HG02798 (cell line): ENCODE measurements at regions not wholly inside any gene's neighbourhood (a gene's known extent, or its start where the extent isn't known, plus 50 kb on each side); places are given as distances from the start of the nearest gene placed in this dataset.
"Not testable (repeated sequence)": the region's sequence is repeated elsewhere in the genome, so short reads cannot be mapped to it uniquely, and the experiment has no call there.

Source experiments
- ATAC-seq: cut with Tn5 transposase; IDR thresholded peaks from one replicate; pipeline ENCODE4 v1.9.1; 2021; ENCODE audit warnings: mild to moderate bottlenecking; ENCODE audit not compliant: unreplicated experiment, poor library complexity

DNA sequence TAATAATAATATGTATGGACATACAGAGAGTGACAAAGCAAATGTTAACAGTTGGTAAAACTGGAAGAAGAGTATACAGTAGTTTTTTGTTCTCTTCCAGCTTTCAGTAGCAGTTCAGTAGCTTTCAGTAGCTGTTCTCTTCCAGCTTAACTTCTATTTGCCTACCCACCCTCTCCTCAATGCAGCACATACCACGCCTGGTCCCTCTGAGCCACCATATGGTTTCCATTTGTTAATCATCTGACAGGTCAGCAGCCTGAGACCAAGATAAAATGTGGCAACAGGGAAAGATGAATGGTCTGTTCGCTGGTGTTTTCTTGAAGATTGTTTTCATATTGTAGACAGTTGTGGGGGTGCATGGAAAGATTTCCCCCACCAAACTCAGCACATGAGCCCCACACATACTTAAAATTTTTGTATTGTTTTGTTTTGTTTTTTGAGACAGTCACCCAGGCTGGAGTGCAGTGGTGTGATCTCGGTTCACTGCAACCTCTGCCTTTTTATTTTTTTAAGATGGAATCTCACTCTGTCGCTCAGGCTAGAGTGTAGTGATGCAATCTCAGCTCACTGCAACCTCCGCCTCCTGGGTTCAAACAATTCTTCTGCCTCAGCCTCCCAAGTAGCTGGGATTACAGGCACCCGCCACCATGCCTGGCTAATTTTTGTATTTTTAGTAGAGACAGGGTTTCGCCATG lies 56.8 kb downstream of the ATP6V0E2 start:
- ATAC-seq, result not testable (repeated sequence)

DNA sequence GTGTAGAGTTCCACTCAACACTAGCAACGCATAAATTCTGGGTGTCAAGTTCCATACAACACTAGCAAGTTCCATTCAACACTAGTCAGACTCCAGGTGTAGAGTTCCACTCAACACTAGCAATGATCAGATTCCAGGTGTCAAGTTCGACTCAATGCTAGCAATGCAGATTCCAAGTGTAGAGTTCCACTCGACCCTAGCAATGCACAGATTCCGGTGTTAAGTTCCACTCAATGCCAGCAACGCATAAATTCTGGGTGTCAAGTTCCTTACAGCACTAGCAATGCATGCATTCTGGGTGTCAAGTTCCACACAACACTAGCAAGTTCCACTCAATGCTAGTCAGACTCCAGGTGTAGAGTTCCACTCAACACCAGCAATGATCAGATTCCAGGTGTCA lies 60.0 kb downstream of the ATP6V0E2 start:
- ATAC-seq, result not testable (repeated sequence)

DNA sequence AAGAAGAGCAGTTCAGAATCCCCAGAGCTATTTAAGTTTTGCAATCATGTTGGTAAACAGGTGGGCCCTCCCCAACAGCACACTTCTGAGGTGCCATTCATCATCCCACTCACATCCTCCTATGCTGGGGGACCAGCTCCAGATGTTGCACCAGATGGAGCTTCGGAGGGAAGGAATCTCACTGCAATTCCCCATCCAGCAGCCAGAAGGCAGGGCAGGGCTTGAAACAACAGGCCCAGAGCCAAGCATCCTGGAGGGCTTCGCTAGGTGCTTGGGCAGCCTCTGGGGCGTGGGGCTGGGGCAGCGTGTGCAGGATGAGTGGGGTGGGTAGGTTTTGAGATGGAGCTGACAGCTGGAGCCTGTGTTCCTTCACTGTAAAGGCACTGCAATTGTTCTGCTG lies 73.6 kb downstream of the ATP6V0E2 start:
- not testable (repeated sequence) for ATAC-seq

DNA sequence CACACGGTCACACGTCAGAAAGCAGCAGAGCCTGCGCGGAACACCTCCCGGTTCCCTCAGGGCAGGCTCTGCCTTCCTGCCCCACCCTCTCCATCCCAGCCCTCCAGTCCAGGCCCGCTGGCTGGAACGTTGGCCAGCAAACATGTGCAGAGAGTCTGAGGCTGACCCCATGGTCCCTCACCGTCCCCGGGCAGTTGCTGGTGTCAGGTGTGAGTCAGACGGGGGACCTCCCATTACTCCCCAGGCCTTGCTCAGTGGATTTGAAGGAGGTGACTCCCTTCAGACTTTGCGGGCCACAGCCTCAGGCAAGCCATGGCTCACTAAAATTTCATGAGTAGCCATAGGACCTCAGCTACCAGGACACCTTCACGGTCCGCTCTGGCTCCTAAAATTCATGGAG lies 74.7 kb downstream of the ATP6V0E2 start:
- not testable (repeated sequence) for ATAC-seq

DNA sequence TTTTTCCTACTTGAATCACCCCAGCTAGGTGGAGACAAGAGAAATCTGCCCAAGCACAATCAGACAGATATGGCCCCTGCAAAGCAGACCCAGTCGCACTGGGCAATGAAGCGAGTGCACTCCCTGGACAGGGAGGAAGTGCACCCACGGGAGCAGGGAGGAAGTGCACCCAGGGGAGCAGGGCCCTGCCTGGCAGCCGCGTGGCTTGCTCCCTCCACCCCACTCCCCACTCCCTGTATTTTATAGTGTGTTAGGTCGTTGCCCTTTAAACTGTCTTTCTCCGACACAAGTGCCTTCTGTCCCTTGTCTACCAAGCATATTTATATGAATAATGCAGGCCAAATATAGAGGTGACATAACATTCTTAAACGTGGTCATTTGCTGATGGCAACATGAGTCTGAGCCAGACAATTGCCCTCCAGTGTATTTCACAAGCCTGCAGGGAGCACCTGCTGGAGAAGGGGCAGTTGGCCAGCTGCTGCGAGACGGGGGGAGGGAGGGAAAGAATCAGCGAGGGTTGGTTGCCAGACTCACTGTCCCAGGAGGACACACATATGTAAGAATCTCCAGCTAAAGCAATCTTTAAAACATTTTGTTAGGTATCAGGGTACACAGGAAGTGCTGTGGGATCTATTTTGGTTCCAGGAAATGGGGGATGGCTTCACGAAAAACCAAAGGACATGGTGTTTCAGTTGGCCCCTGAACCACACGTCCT lies 76.3 kb downstream of the ATP6V0E2 start:
- ATAC-seq, result not testable (repeated sequence)

DNA sequence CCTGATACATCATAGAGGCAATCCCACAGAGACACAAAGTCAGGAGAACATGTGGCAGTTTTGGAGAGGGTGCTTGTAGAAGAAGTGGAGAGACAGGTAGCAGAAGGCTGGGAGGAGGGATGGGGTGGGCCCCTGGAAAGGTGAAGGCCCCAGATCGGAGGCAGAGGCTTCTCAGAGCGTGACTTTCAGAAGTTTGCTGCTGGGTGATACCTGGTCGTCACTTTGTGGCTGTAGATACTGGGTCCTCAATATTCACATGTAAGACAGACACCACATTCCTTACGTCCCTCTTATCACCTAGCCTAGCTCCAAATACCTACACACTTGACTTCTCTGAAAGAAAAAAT lies 76.8 kb downstream of the ATP6V0E2 start:
- ATAC-seq, result not testable (repeated sequence)

DNA sequence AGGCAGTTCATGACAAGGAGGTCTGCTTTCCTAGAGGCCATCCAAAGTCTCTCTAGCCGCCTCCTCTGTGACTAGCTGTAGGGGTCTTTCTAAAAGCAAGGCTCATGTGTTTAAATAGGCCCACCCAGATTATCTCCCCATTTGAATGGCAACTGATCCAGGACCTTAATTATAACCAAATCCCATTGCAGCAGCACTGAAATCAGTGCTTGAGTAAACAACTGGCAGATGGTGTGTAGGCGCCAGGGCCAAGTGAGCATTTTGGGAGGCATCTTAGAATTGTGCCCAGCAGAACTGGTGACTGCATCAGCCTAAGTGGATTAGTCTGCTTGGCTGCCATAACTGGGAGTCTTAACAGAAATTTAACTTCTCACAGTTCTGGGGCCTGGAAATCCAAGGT lies 77.8 kb downstream of the ATP6V0E2 start:
- ATAC-seq, result not testable (repeated sequence)

DNA sequence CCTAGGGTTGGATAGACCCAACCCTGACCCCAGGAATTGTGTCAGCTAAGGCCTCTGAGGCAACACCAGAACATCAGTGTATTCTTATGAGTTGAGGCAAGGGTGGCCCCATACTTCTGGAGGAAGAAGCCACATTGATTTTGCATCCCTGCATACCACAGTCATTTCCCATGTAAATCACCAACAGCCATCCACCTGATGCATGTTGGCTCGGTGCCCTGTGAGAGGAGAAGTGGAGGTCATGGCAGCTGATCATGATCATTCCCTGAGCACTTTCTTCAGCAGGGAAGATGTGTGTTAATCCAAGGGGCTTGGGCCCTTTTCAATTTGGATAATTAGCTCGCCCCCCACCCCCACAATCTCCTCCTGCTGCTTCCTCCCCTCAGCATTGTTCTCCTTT lies 85.1 kb downstream of the ATP6V0E2 start:
- ATAC-seq, result not testable (repeated sequence)

DNA sequence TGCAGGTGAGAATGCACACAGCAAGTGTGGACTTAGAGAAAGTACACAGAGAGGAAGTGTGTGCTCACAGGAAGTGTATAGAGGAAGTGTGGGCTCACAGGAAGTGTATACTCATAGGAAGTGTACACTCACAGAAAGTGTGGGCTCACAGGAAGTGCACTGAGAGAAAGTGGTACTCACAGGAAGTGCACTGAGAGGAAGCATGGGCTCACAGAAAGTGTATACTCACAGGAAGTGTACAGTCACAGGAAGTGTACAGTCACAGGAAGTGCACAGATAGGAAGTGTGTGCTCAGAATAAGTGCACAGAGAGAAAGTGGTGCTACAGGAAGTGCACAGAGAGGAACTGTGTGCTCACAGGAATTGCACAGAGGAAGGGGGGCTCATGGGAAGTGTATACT lies 87.1 kb downstream of the ATP6V0E2 start:
- ATAC-seq, result not testable (repeated sequence)

DNA sequence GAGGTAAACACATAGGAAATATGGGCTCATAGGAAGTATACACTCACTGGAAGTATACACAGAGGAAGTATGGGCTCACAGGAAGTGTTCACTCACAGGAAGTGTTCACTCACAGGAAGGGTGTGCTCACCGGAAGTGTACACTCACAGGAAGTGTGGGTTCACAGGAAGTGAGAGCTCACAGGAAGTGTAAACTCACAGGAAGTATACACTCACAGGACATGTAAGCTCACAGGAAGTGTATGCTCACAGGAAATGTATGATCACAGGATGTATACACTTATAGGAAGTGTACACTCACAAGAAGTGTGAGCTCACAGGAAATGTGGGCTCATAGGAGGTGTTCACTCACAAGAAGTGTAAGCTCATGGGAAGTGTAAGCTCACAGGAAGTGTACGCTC lies 88.1 kb downstream of the ATP6V0E2 start:
- not testable (repeated sequence) for ATAC-seq

DNA sequence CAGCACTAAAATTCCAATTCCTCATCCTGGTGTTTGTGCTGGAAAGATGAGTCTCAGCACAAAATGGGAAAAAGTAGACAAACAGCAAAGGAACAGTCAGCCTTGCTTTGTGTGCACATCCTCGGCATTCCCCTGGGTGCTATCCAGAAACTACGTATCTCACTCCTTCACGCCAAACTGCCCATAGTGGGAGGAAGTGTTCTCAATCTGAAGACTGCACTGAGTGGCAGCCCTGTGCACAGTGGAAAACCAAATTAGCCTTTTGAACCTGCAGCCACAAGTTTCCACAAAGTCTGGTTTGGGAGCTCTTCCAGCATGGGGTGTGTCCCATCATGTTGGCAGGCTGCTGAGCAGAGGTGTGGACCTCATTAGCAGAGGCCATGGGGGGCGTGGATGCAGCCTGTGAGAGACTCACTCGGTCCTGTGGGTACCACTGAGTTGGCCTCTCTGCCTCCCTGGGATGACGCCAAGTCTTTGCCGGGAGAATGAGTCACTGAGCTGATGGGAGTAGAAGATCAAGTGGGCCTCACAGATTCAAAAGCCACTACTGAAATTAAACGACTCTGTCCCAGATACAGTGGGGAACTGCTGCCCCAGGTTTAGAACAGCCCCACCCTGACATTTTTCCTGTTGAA lies 89.0 kb downstream of the ATP6V0E2 start:
- not testable (repeated sequence) for ATAC-seq

DNA sequence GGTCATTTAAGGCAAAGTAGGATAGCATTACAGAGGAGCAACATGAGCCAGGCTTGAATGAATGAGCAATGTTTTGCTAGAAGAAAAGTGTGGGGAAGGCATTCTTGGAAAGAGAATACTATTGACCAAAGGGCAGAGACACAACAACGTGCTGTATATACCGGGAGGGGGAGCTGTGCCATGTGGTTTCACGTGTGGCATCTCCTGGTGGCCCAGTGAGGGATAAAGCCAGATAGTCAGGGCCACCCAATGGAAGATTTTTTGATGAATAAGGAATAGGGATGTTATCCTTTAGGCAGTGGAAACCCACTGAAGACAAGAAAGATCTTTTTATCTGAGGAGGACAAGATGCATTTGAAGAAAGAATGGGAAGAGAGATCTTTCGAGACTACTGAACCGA lies 90.2 kb downstream of the ATP6V0E2 start:
- not testable (repeated sequence) for ATAC-seq

DNA sequence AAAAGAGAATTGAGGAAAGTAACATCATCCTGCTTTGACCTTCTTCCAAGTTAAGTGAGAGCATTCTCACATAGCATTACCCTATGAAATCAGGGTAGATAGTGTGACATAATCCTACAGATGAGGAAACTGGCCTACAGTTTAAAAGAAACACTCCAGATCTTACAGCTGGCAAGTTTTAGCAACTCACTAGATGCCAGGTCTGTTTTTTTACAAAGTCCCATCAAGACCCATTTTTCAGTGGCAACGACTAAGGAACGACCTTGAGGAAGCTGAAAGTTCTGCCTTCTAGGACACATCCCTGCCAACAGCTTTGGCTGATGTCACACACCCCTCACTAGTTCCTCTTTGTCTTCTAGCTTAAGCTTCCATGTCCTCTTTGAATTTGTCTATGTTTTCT lies 92.7 kb downstream of the ATP6V0E2 start:
- not testable (repeated sequence) for ATAC-seq

DNA sequence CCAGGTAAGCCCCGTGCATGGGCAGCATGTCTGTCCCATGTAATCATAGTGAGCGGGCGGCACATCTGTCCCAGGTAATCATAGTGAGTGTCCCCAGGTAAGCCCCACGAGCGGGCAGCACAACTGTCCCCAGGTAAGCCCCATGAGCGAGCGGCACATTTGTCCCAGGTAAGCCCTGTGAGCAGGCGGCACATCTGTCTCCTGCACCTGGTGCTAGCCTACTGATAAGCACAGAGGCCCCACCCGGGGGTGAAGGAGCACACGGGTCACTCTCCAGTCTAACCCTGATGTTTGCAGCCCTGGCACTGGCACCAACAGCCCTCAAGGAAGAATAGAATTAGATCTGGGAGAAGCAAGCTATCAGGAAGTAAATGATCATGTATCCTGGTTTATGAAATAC lies 99.2 kb downstream of the ATP6V0E2 start:
- ATAC-seq, result not testable (repeated sequence)

DNA sequence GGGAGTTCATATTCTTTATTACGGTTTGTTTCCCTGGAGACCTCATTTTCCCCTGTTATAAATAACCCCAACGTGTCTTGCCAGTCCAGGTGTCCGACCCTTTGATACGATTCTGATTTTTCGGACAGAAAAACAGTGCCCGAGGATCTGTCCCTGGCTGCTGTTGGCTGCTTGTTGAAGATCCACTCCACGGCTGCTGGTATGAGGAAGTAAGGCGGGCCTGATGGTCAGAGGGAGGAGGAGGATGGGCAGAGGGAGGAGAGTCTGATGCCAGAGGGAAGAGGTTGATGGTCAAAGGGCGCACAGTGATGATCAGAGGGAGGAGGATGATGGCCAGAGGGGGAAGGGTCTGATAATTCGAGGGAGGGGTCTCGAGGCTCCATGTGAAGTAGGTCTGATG lies 99.9 kb downstream of the ATP6V0E2 start:
- not testable (repeated sequence) for ATAC-seq

DNA sequence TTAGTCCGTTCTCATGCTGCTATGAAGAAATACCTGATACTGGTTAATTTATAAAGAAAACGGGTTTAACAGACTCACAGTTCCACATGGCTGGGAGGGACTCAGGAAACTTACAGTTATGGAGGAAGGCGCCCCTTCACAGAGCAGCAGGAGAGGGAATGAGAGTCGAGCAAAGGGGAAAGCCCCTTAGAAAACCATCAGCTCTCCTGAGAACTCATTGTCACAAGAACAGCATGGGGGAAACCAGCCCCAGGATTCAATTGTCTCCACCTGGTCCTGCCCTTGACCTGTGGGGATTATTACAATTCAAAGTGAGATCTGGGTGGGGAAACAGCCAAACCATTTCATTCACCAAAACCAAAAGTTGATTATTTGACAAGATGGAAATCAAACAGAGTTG lies 101.8 kb downstream of the ATP6V0E2 start:
- ATAC-seq, result not testable (repeated sequence)

DNA sequence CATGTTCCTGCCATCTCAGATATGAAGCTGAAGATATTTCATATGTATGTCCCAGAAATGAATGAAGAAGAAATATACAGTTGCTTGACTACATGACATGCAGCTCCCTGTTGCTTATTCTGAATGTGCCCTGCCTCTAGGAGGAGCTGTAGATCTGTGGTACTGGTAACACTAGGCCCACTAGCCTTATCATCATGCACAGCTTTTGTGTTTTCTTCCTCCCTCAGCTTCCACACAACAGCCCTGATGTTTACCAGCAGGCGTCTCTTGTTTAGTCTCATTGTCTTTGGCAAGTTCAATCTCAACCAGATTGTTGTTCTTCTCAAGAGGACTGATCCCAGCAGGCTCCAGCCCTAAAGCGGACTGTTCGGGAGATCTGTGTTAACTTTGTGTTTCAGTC lies 104.8 kb downstream of the ATP6V0E2 start:
- ATAC-seq, result not testable (repeated sequence)

DNA sequence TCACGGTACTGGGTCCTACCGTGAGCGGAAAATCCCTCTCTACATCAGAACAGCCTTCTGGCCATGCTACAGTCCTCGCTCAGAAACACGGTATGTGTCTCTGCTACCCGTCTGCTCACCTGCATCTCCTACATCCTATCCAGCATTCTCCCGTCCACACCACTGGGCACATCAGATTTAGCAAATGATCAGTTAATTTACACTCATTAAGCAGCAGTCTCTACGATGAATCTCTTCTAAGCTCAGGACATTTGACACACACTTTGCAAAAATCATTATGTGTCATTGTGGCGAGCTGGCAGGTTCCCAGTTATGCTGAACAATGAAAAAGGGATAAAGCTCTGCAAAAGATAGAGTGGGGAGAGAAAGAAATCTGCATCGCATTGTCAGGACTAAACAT lies 105.2 kb downstream of the ATP6V0E2 start:
- ATAC-seq, result not testable (repeated sequence)

DNA sequence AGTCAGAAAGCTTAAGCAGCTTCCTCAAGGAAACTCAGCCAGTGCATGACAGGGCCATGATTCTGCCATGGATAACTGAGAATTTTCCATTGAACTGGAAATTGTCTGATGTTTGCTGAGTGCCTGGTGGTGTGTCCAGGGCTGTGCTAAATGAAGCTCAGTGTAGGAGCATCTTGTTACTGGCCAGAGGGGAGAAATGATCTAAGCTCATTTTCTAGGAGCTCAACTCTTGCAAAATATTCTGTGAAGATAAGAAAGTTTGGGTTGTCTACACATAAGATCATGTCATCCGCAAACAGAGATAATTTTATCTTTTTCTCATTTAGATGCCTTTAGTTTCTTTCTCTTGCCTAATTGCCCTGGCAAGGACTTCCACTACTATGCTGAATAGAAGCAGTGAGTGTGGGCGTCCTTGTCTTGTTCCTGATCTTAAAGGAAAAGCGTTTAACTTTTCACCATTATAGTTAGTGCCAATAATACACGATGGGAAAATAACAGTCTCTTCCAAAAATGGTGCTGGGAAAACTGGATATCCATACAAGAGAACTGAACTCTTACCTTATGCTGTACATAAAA lies 108.9 kb downstream of the ATP6V0E2 start:
- not testable (repeated sequence) for ATAC-seq

DNA sequence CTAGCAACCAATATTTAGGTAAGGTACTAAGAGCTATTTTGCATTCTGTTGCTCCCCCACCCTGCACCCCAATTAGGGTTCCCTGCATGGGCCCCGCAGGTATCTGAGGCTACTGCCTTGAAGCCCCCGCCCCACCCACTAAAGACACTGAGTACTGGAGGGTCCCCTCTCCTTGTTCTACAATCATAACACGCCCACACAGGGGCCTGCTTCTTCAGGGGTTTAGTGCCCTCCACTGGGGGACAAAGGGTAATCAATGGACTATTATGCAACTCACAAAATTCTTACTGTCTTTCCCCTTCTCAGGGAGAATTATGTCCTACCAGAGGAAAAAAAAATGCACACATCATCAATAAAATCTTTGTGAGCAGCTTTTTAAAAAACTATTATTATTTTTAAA lies 113.1 kb downstream of the ATP6V0E2 start:
- ATAC-seq, result not testable (repeated sequence)
